Endothelial cell of umbilical vein (primary cell): ENCODE measurements at regions not wholly inside any gene's neighbourhood (a gene's known extent, or its start where the extent isn't known, plus 50 kb on each side); places are given as distances from the start of the nearest gene placed in this dataset.
A peak's percentile ranks its signal among the peaks of the same experiment; 100 is the strongest.

Experiments used
- BruUV-seq: library from RNA; stranded (reverse); fragments of 400-500 nt; replicated peaks from 2 replicates; lab custom pipeline; 2021; lab: Mats Ljungman, UMichigan
- CTCF ChIA-PET: fragments of 300-600, 350-600 bp; sonication (Branson Sonifier 250); formaldehyde crosslinking; loops from one replicate; lab custom pipeline; 2021; ENCODE audit warnings: antibody characterized with exemption, inconsistent platforms; lab: Charles Lee
- POLR2A ChIA-PET: fragments of 300-600, 350-600 bp; sonication (Branson Sonifier 250); formaldehyde crosslinking; loops from one replicate; lab custom pipeline; 2021; ENCODE audit warnings: antibody characterized with exemption, inconsistent platforms; lab: Charles Lee
- DNase-seq: peaks from one replicate; pipeline ENCODE4 v3.0.0-alpha.2; 2011; ENCODE audit warnings: low read depth, low spot score
- FAIRE-seq: peaks from 2 replicates; lab custom pipeline; 2011; peaks lifted over from hg19 to GRCh38; lab: Jason Lieb, UNC
- H2AFZ ChIP-seq: 2 replicates; pipeline ENCODE4 v1.6.0; 2012; ENCODE audit warnings: low read depth, low read length, control low read depth, inconsistent platforms
- H3K27ac ChIP-seq: 2 replicates; pipeline ENCODE4 v1.5.1; 2011; ENCODE audit warnings: low read depth, mild to moderate bottlenecking, control low read depth, low read length, moderate library complexity; ENCODE audit not compliant: insufficient read depth
- H3K27me3 ChIP-seq, 2 experiments: 2 replicates each; pipeline versions ENCODE4 v1.6.0 to v1.6.1; 2011; ENCODE audit warnings: low read length in 2 of 2, mixed read lengths in 1 of 2; ENCODE audit not compliant: control insufficient read depth in 2 of 2, insufficient read depth in 2 of 2
- H3K36me3 ChIP-seq, 2 experiments: 2 replicates in 1 of 2; 3 replicates in 1 of 2; pipeline ENCODE4 v1.5.1; 2011; ENCODE audit warnings: low read length in 2 of 2, mild to moderate bottlenecking in 1 of 2, moderate library complexity in 1 of 2; ENCODE audit not compliant: control insufficient read depth in 2 of 2, insufficient read depth in 2 of 2; ENCODE audit errors: extremely low read depth in 1 of 2
- H3K4me1 ChIP-seq: 3 replicates; pipeline ENCODE4 v1.5.1; 2011; ENCODE audit warnings: mild to moderate bottlenecking, low read length; ENCODE audit not compliant: control insufficient read depth, insufficient read depth; ENCODE audit errors: extremely low read depth
- H3K4me2 ChIP-seq: 2 replicates; pipeline ENCODE4 v1.6.1; 2011; ENCODE audit warnings: low read length, control low read depth, mixed read lengths; ENCODE audit not compliant: insufficient read depth
- H3K4me3 ChIP-seq, 3 experiments: fragments of 200-600 bp in 1 of 3; sonication (generic), shearing (Covaris generic) in 1 of 3; replicated peaks in 1 of 3; 2 replicates each; pipeline ENCODE4 v1.5.1; 2011 to 2016; ENCODE audit warnings: control low read depth in 3 of 3, low read length in 3 of 3, mild to moderate bottlenecking in 2 of 3, inconsistent platforms in 1 of 3, low read depth in 1 of 3, moderate library complexity in 1 of 3; ENCODE audit not compliant: insufficient read depth in 1 of 3
- H3K79me2 ChIP-seq: 2 replicates; pipeline ENCODE4 v1.6.0; 2012; ENCODE audit warnings: low read length, inconsistent platforms; ENCODE audit not compliant: control insufficient read depth, insufficient read depth
- H3K9ac ChIP-seq: replicated peaks from 2 replicates; pipeline ENCODE3; 2011; ENCODE audit warnings: low read length, control low read depth; ENCODE audit not compliant: insufficient read depth; ENCODE audit errors: extremely low read depth
- H3K9me1 ChIP-seq: replicated peaks from 3 replicates; pipeline ENCODE4 v1.6.0; 2011; ENCODE audit warnings: mild to moderate bottlenecking, low read length; ENCODE audit not compliant: control insufficient read depth, insufficient read depth; ENCODE audit errors: extremely low read depth
- H3K9me3 ChIP-seq: replicated peaks from 2 replicates; pipeline ENCODE4 v1.5.1; 2012; ENCODE audit warnings: low read length, inconsistent platforms; ENCODE audit not compliant: control insufficient read depth, insufficient read depth
- H4K20me1 ChIP-seq: replicated peaks from 2 replicates; pipeline ENCODE3; 2011; ENCODE audit warnings: mild to moderate bottlenecking, low read length; ENCODE audit not compliant: control insufficient read depth, insufficient read depth; ENCODE audit errors: extremely low read depth
- CTCF ChIP-seq, 2 donors: IDR thresholded peaks; 1 replicate in 1 of 2; 2 replicates in 1 of 2; pipeline ENCODE4 v1.5.1; 2011; ENCODE audit warnings: low read length in 2 of 2, mild to moderate bottlenecking in 2 of 2, moderate library complexity in 2 of 2, control low read depth in 1 of 2, inconsistent platforms in 1 of 2, low read depth in 1 of 2; ENCODE audit not compliant: insufficient read depth in 1 of 2; ENCODE audit errors: extremely low read depth in 1 of 2
- EZH2 ChIP-seq: IDR thresholded peaks from 2 replicates; pipeline ENCODE4 v1.6.1; 2012; ENCODE audit warnings: borderline replicate concordance, low read depth, mild to moderate bottlenecking, moderate library complexity, low read length, inconsistent platforms; ENCODE audit not compliant: severe bottlenecking
- FOS ChIP-seq: IDR thresholded peaks from 2 replicates; pipeline ENCODE4 v1.6.1; 2011; ENCODE audit warnings: mild to moderate bottlenecking, low read length, moderate library complexity, borderline replicate concordance; ENCODE audit not compliant: insufficient read depth
- GATA2 ChIP-seq: IDR thresholded peaks from 2 replicates; pipeline ENCODE4 v1.7.0; 2011; ENCODE audit warnings: low read depth, mild to moderate bottlenecking, moderate library complexity, mixed read lengths, low read length; ENCODE audit not compliant: insufficient read length, insufficient read depth
- JUN ChIP-seq: IDR thresholded peaks from 2 replicates; pipeline ENCODE4 v1.6.1; 2011; ENCODE audit warnings: borderline replicate concordance, low read depth; ENCODE audit not compliant: insufficient read length, insufficient read depth
- MAX ChIP-seq: IDR thresholded peaks from 2 replicates; pipeline ENCODE4 v1.6.1; 2011; ENCODE audit not compliant: insufficient read depth, insufficient read length
- MYC ChIP-seq: IDR thresholded peaks from one replicate; pipeline ENCODE4 v1.6.1; 2011; ENCODE audit warnings: mild to moderate bottlenecking, low read depth, low read length
- POLR2A ChIP-seq: IDR thresholded peaks from 2 replicates; pipeline ENCODE4 v1.6.1; 2012; ENCODE audit warnings: low read depth, mild to moderate bottlenecking, control low read depth, low read length
- POLR2AphosphoS5 ChIP-seq: IDR thresholded peaks from 2 replicates; pipeline ENCODE4 v1.6.1; 2012; ENCODE audit warnings: low read depth, mild to moderate bottlenecking, control low read depth, low read length, moderate library complexity; ENCODE audit not compliant: insufficient read depth
- dilution Hi-C: fragments of 300-500 bp; cut with MboI; formaldehyde crosslinking; loops from one replicate; pipeline ENCODE4 v1.15.0; 2019; ENCODE audit warnings: low sequenced_read_pairs; ENCODE audit not compliant: extremely low pct_ligation_motif_present
- intact Hi-C: fragments of 100-400 bp; cut with micrococcal nuclease; formaldehyde crosslinking; loops from one replicate; pipeline ENCODE4 v1.10.0; 2022

GRCh38 chr6:8181951-8182845 lies 79.8 kb upstream of the EEF1E1 start:
- ChIA-PET CTCF (interaction anchor here (1.0 to 3.6 kb wide), 2 partner anchors 12 to 37 kb away, joined by 3 to 10 read pairs; no protein-coding TSS in a partner anchor), POLR2A (no interaction called here)
- FAIRE-seq (no peak), DNase-seq (no peak)
- dilution Hi-C loops (no loop called here), intact Hi-C loops (no loop called here)
- TF ChIP-seq POLR2AphosphoS5 (no peak), GATA2 (peak; percentile 19)
- Histone ChIP-seq H3K9me1 (no peaks in the 10 kb centered on the region), H3K4me2 (no peak overlapping the region), H2AFZ (peak overlapping the region; percentile 47), H3K9ac (no peak overlapping the region), H3K27me3 (no peaks in the 10 kb centered on the region), H3K79me2 (no peaks in the 10 kb centered on the region), H4K20me1 (no peaks in the 10 kb centered on the region), H3K36me3 (no peaks in the 10 kb centered on the region), H3K4me1 (peaks cover 10% of the 10 kb centered on the region), H3K9me3 (no peaks in the 10 kb centered on the region), H3K4me3 (no peak overlapping the region), H3K27ac (no peak overlapping the region)
- no TSS peak for BruUV-seq

- Histone ChIP-seq H3K4me1 (peaks cover 10% of the 10 kb centered on the region), H3K9me3 (no peaks in the 10 kb centered on the region), H3K27me3 (no peaks in the 10 kb centered on the region), H3K27ac (no peak overlapping the region), H3K4me3 (no peak overlapping the region), H4K20me1 (no peaks in the 10 kb centered on the region), H3K9me1 (no peaks in the 10 kb centered on the region), H3K79me2 (no peaks in the 10 kb centered on the region), H3K9ac (no peak overlapping the region), H2AFZ (peak overlapping the region; percentile 42), H3K36me3 (no peaks in the 10 kb centered on the region), H3K4me2 (no peak overlapping the region)
- peak; percentile 4 for FAIRE-seq
- POLR2A ChIA-PET: no interaction called here
- no peak for TF ChIP-seq FOS
- no peak for TF ChIP-seq CTCF (IDR thresholded peaks at IDR 0.05; ENCODE audit: extremely low read depth in 1 of 2, insufficient read depth in 1 of 2, low read depth in 1 of 2, low read length in 2 of 2)
- TF ChIP-seq GATA2: no peak
- no peak for TF ChIP-seq POLR2A
- no peak for TF ChIP-seq MAX
- no peak for TF ChIP-seq JUN
- TF ChIP-seq EZH2: no peak
- no peak for TF ChIP-seq POLR2AphosphoS5
- no peak for TF ChIP-seq MYC
- no peak for DNase-seq
- dilution Hi-C loops: no loop called here
- CTCF ChIA-PET: no interaction called here
- BruUV-seq: no TSS peak
- intact Hi-C loops: no loop called here
Observed at GRCh38 chr6:8181160-8181881, 79.0 kb upstream of the EEF1E1 start.
